Liver (tissue), 8 donors: ENCODE measurements at regions not wholly inside any gene's neighbourhood (a gene's known extent, or its start where the extent isn't known, plus 50 kb on each side); places are given as distances from the start of the nearest gene placed in this dataset.

Experiments
- DNase-seq: peaks from one replicate; pipeline ENCODE4 v3.0.0-alpha.2; 2017; ENCODE audit warnings: low spot score
- H3K27ac ChIP-seq, 2 donors: one replicate each; pipeline ENCODE4 v1.7.0; 2013; ENCODE audit warnings: inconsistent platforms in 2 of 2, low read length in 2 of 2, control low read depth in 1 of 2, low read depth in 1 of 2, mild to moderate bottlenecking in 1 of 2
- H3K27me3 ChIP-seq, 4 donors: one replicate each; pipeline versions ENCODE4 v1.6.1 to v1.7.0; 2013; ENCODE audit warnings: low read length in 3 of 4, inconsistent platforms in 1 of 4, mild to moderate bottlenecking in 1 of 4, moderate library complexity in 1 of 4; ENCODE audit not compliant: control insufficient read depth in 4 of 4, insufficient read depth in 4 of 4
- H3K36me3 ChIP-seq, 4 donors: one replicate each; pipeline versions ENCODE4 v1.6.1 to v1.7.0; 2013; ENCODE audit warnings: low read length in 3 of 4, mild to moderate bottlenecking in 3 of 4, low read depth in 1 of 4, moderate library complexity in 1 of 4; ENCODE audit not compliant: control insufficient read depth in 4 of 4, insufficient read depth in 3 of 4
- H3K4me1 ChIP-seq, 4 donors: one replicate each; pipeline versions ENCODE4 v1.6.1 to v1.7.0; 2013; ENCODE audit warnings: low read length in 3 of 4, mild to moderate bottlenecking in 3 of 4, moderate library complexity in 1 of 4; ENCODE audit not compliant: control insufficient read depth in 4 of 4, insufficient read depth in 4 of 4
- H3K4me3 ChIP-seq, 3 donors: one replicate each; pipeline versions ENCODE4 v1.6.1 to v1.7.0; 2013; ENCODE audit warnings: low read length in 3 of 3, control low read depth in 1 of 3, low read depth in 1 of 3, mild to moderate bottlenecking in 1 of 3
- H3K9ac ChIP-seq, 2 donors: one replicate each; pipeline ENCODE4 v1.7.0; 2013; ENCODE audit warnings: low read length in 2 of 2, mild to moderate bottlenecking in 2 of 2, moderate library complexity in 2 of 2, control low read depth in 1 of 2, low read depth in 1 of 2
- H3K9me3 ChIP-seq, 4 donors: one replicate each; pipeline versions ENCODE4 v1.6.1 to v1.7.0; 2013; ENCODE audit warnings: low read length in 3 of 4; ENCODE audit not compliant: control insufficient read depth in 4 of 4
- ATF3 ChIP-seq: IDR thresholded peaks from 2 replicates; pipeline ENCODE4 v1.6.1; 2016; ENCODE audit warnings: antibody characterized with exemption
- CTCF ChIP-seq: fragments of 150-350 bp; IDR thresholded peaks from 2 replicates; pipeline ENCODE4 v1.5.1; 2017; ENCODE audit warnings: improper control_type of control experiment, low read depth, low read length; ENCODE audit not compliant: missing input control
- FOXA1 ChIP-seq: IDR thresholded peaks from 2 replicates; pipeline ENCODE4 v1.6.1; 2016; ENCODE audit warnings: antibody characterized with exemption
- FOXA2 ChIP-seq: IDR thresholded peaks from 2 replicates; pipeline ENCODE4 v1.6.1; 2016; ENCODE audit warnings: antibody characterized with exemption
- GABPA ChIP-seq, 2 donors: IDR thresholded peaks in 1 of 2; conservative IDR thresholded peaks in 1 of 2; 2 replicates each; pipeline ENCODE4 v1.6.1; 2016; ENCODE audit warnings: antibody characterized with exemption in 2 of 2, mild to moderate bottlenecking in 1 of 2, moderate library complexity in 1 of 2
- HNF4A ChIP-seq, 2 donors: conservative IDR thresholded peaks; 2 replicates each; pipeline ENCODE4 v1.6.1; 2016; ENCODE audit warnings: antibody characterized with exemption in 2 of 2, mild to moderate bottlenecking in 2 of 2
- HNF4G ChIP-seq: IDR thresholded peaks from 2 replicates; pipeline ENCODE4 v1.6.1; 2016; ENCODE audit warnings: antibody characterized with exemption
- MAX ChIP-seq: IDR thresholded peaks from 2 replicates; pipeline ENCODE4 v1.6.1; 2016; ENCODE audit warnings: antibody characterized with exemption
- NR2F2 ChIP-seq: IDR thresholded peaks from 2 replicates; pipeline ENCODE4 v1.6.1; 2016; ENCODE audit warnings: antibody characterized with exemption
- RAD21 ChIP-seq, 2 donors: IDR thresholded peaks; 2 replicates each; pipeline ENCODE4 v1.6.1; 2016; ENCODE audit warnings: antibody characterized with exemption in 2 of 2, mild to moderate bottlenecking in 2 of 2
- REST ChIP-seq: IDR thresholded peaks from 2 replicates; pipeline ENCODE4 v1.6.1; 2016; ENCODE audit warnings: antibody characterized with exemption, mild to moderate bottlenecking
- SP1 ChIP-seq: IDR thresholded peaks from 2 replicates; pipeline ENCODE4 v1.6.1; 2018; ENCODE audit warnings: antibody characterized with exemption, mild to moderate bottlenecking
- TAF1 ChIP-seq: conservative IDR thresholded peaks from 2 replicates; pipeline ENCODE4 v1.6.1; 2016; ENCODE audit warnings: antibody characterized with exemption, mild to moderate bottlenecking
- YY1 ChIP-seq: IDR thresholded peaks from 2 replicates; pipeline ENCODE4 v1.6.1; 2016; ENCODE audit warnings: antibody characterized with exemption, mild to moderate bottlenecking
- ZBTB33 ChIP-seq: IDR thresholded peaks from 2 replicates; pipeline ENCODE4 v1.6.1; 2016; ENCODE audit warnings: antibody characterized with exemption
- WGBS: extraction: QIAGEN DNeasy Blood & Tissue Kit; methylation state at CpG from one replicate; pipeline ENCODE4 v1.1.7; 2013; 5-methylcytosine and 5-hydroxymethylcytosine counted together
- donor health status: healthy.
- donor health status: healthy.
- donor health status: healthy.
- donor health status: healthy.
- donor health status: healthy.

GRCh38 chr16:73531021-73531420 is 483.1 kb upstream of the ZFHX3 start:
- 58% methylated on average over 3 of the region's 3 CpGs for WGBS
- Histone ChIP-seq H3K27ac (no peak overlapping the region), H3K4me1 (no peaks in the 10 kb centered on the region), H3K9me3 (peaks cover 0 to 2% (median 0%) of the 10 kb centered on the region in 4 donors), H3K27me3 (peaks cover 0 to 3% (median 0%) of the 10 kb centered on the region in 4 donors), H3K9ac (no peak overlapping the region), H3K36me3 (no peaks in the 10 kb centered on the region), H3K4me3 (no peak overlapping the region)
- no peak for DNase-seq
- no peak for TF ChIP-seq TAF1
- TF ChIP-seq FOXA1 = no peak
- no peak for TF ChIP-seq HNF4G
- TF ChIP-seq SP1 = no peak
- no peak for TF ChIP-seq YY1
- no peak for TF ChIP-seq HNF4A (conservative IDR thresholded peaks at IDR 0.05)
- TF ChIP-seq REST = no peak
- no peak for TF ChIP-seq FOXA2
- TF ChIP-seq MAX = no peak
- TF ChIP-seq RAD21 (IDR thresholded peaks at IDR 0.05) = no peak

- H3K27me3 ChIP-seq = peaks cover 0 to 3% (median 0%) of the 10 kb centered on the region in 4 donors
- no peak overlapping the region for H3K27ac ChIP-seq
- no peaks in the 10 kb centered on the region for H3K4me1 ChIP-seq
- TF ChIP-seq ATF3 (no peak), MAX (no peak), CTCF (no peak), GABPA (IDR thresholded peaks at IDR 0.05 in 1 of 2, conservative IDR thresholded peaks at IDR 0.05 in 1 of 2) (no peak), RAD21 (IDR thresholded peaks at IDR 0.05) (no peak), ZBTB33 (no peak), FOXA2 (no peak), HNF4A (conservative IDR thresholded peaks at IDR 0.05) (no peak), SP1 (no peak), TAF1 (no peak), FOXA1 (no peak), REST (no peak), NR2F2 (no peak)
- H3K4me3 ChIP-seq = no peak overlapping the region
- no peaks in the 10 kb centered on the region for H3K36me3 ChIP-seq
- DNase-seq = no peak
- 59% methylated on average over 1 of the region's 1 CpG for WGBS
- peaks cover 0 to 2% (median 0%) of the 10 kb centered on the region in 4 donors for H3K9me3 ChIP-seq
- no peak overlapping the region for H3K9ac ChIP-seq
These were observed 482.6 kb upstream of the ZFHX3 start for GRCh38 chr16:73530529-73530928.
